UCSD-AML1 (cell line): ENCODE measurements at regions not wholly inside any gene's neighbourhood (a gene's known extent, or its start where the extent isn't known, plus 50 kb on each side); places are given as distances from the start of the nearest gene placed in this dataset.
"Not testable (repeated sequence)": the region's sequence is repeated elsewhere in the genome, so short reads cannot be mapped to it uniquely, and the experiment has no call there.

Source experiments
- DNase-seq: peaks from one replicate; lab custom pipeline; 2025; ENCODE audit not compliant: unreplicated experiment; lab: John Stamatoyannopoulos, UW

DNA sequence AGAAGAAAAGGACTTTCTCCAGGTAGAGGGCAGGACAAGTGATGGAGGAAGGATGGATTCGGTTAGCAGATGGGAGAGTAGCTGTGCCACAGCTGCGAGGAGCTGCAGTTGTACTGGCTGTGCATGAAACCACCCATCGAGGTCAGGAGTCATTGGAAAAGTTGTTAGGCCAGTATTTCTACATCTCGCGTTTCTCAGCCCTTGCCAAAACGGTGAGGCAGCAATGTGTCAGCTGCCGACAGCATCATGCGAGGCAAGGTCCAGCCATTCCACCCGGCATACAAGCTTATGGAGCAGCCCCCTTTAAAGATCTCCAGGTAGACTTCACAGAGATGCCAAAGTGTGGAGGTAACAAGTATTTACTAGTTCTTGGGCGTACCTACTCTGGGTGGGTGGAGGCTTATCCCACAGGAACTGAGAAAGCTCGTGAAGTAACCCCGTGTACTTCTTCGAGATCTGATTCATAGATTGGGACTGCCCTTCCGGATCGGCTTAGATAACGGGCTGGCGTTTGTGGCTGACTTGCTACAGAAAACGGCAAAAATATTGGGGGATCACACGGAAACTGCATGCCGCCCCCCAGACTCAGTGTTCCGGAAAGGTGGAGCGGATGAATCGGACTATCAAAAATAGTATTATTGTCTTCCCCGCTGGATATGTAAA is 105.0 kb upstream of the HMX1 start:
- not testable (repeated sequence) for DNase-seq

- not testable (repeated sequence) for DNase-seq
Measured at GRCh38 chr4:8972635-8973034, 101.0 kb upstream of the HMX1 start.

- not testable (repeated sequence) for DNase-seq
Measured at GRCh38 chr4:8965896-8966295, 94.3 kb upstream of the HMX1 start.

DNA sequence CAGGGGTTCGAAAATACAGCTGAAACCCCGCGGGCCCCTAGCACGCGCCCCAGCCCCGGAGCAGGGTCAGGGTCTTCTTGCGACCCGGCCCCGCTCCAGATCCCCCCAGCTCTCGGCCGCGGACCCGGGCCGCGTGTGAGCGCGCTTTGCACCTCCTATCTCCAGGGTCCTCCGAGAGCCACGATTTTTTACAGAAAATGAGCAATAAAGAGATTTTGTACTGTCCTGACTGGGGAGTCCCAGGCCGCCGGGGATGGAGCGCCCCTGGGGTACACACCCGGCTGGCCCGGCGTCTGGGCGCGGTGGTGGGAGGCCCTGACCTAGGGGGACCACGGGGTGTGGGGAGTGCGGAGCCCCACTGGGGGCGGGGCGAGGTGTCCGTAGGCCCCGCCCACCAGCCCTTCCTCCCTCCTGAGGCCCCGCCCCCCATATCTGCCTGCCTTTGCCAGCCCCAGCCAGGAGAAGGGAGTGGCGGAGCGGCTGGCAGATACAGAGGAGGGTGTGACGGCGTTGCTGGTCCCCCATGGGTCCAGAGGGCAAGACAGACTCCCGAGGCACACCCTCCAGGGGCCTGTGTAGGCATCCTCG is 92.7 kb upstream of the HMX1 start:
- not testable (repeated sequence) for DNase-seq

- not testable (repeated sequence) for DNase-seq
Measured at GRCh38 chr4:8963533-8963932, 91.9 kb upstream of the HMX1 start.

GRCh38 chr4:8961343-8961742 is 89.7 kb upstream of the HMX1 start:
- peak; percentile 51 for DNase-seq

DNA sequence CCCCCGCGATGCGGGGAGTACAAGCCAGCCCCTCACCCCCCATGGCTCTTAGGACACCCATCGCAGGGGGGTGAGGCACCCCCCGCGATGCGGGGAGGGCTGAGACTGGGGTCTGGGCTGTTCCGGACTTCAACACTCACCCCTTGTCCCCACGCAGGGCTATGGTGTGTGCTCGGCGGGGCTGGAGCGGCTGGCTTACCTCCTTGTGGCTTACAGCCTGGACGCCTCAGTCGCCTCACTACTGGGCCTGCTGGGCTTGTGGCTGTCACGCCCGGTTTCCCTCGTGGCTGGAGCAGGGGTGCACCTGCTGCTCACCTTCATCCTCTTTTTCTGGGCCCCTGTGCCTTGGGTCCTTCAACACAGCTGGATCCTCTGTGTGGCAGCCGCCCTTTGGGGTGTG is 87.8 kb upstream of the HMX1 start:
- DNase-seq: not testable (repeated sequence)

DNA sequence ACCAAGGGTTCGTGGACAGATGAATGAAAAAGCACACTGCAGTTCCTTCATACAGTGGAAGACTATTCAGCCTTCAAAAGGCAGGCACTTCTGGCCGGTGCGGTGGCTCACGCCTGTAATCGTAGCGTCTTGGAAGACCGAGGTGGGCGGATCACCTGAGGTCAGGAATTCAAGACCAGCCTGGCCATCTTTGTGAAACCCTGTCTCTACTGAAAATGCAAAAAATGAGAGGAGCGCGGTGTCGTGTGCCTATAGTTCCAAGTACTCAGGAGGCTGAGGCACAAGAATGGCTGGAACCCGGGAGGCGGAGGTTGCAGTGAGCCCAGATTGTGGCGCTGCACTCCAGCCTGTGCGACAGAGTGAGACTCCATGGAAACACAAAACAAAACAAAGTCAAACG is 82.4 kb upstream of the HMX1 start:
- not testable (repeated sequence) for DNase-seq

GRCh38 chr4:8952791-8953190 is 81.2 kb upstream of the HMX1 start:
- DNase-seq: not testable (repeated sequence)

- not testable (repeated sequence) for DNase-seq
Measured at GRCh38 chr4:8952109-8952508, 80.5 kb upstream of the HMX1 start.

DNA sequence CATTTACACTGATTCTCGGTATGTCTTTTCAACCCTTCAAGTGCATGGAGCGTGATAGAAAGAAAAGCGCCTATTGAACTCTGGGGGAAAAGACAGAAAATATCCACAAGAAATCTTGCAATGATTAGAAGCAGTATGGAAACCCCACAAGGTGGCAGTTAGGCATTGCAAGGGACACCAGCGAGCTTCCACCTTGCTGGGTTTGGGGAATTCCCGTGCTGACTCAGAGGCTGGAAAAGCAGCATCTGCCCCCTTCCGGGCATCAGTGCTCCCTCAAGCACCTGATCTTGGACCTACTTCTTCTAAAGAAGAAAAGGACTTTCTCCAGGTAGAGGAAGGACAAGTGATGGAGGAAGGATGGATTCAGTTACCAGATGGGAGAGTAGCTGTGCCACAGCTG is 73.9 kb upstream of the HMX1 start:
- not testable (repeated sequence) for DNase-seq

DNA sequence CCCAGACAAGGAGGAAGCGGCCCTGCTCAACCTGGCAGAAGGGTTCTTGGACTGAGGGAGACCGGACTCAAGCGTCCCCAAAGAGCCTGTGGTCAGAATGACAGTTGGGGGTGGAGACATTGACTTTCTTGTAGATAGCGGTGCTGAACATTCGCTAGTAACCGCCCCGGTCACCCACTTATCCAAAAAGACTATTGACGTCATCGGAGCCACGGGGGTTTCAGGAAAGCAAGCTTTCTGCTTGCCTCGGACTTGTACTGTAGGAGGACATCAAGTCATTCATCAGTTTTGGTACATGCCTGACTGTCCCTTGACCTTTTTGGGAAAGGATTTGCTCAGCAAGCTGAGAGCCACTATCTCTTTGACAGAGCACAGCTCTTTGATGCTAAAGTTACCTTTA is 71.7 kb upstream of the HMX1 start:
- not testable (repeated sequence) for DNase-seq

GRCh38 chr4:8942088-8942487 is 70.4 kb upstream of the HMX1 start:
- DNase-seq: not testable (repeated sequence)

- DNase-seq: not testable (repeated sequence)
Measured at GRCh38 chr4:8941492-8941805, 69.8 kb upstream of the HMX1 start.

GRCh38 chr4:8940792-8941491 is 69.3 kb upstream of the HMX1 start:
- no peak for DNase-seq

DNA sequence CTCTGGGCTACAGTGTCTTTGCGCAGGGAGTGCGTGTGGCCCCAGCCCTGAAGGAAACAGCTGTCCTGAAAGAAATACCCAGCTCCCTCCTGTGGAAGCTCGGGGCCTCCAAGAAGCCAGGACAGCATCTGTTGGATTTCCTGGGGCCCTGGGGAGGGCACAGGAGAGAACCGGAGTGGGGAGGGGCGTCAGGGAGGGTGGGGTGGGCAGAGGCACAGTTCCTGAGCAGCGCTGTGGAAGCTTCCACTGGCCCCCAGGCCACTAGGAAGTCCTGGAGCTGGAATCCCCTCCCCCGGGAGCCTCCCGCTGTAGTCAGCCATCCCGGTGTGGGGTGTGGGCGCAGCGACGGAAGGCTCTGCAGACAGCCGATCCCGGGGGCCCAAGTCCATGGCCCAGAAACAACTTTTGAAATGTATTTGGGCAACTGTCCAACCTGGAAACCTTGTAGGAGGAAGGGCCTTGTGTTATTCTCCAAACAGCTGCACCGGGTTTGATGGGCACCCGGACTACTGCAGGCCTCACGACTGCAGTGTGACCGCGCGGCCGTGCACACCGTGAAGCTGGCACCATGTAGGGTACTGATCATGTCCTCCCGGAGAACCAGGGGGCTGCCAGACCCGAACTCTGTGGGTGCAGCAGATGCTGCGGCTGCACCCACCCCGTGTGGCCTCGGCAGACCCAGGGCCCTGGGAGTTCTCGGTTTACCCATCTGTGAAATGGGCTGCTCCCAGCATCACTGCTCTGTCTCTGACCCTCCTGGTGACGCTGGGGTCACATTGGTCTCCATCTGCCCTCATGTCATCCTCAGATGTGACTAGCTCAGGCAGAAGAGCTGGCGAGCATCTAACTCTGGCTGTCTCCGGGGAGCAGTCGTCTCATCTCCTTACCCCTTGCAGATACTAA is 68.5 kb upstream of the HMX1 start:
- no peak for DNase-seq

DNA sequence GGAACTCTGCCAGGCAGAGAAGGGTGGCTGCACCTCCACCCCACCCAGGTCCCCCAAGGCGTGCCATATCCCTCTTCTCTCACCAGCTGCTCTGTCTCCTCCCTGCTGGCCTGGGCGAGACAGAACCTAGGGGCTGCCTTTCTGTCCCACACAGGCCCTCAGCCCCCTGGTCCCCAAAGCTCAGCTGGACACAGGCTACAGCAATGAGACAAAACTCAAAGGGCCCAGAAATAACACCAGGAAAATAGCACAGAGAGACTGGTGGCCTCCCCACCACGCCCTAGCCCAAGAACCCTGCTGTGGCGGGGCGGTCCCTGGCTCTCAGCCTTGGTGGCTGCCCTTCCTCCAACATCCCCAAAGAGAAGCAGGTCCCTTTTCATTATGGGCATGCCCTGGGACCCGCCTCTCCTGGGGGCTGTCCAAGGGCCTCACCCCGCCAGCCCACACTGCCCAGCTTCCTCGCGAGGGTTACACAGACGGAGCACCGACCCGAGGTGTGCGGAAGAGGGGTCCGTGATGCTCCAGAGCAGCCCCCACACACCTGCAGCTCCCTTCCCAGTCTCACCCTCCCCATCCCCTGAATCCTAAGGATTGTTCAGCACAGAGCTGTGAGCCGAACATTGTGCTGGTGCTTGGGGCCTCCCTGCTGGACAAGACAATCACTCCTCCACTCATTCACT is 67.7 kb upstream of the HMX1 start:
- DNase-seq: no peak

- no peak for DNase-seq
Measured at GRCh38 chr4:8938623-8939022, 67.0 kb upstream of the HMX1 start.

GRCh38 chr4:8938137-8938536 is 66.5 kb upstream of the HMX1 start:
- no peak for DNase-seq

DNA sequence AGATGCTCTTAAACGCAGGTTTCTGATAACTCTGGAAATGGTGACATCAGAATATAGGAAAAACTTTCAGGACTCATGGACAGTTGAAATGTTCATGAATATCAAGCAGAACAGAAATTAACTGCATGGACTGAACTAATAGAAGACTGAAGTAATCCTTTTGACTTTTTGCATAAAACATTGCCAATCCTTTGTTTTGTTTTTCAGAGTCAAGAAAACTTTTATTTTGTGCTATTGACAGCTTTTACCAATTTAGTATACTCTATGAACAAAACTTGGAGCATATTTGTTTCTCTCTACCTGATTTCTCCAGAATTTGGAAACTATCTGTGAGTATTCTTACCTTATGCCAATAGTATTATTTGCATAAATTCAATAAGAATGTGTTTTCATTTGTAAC is 61.2 kb upstream of the HMX1 start:
- no peak for DNase-seq

DNA sequence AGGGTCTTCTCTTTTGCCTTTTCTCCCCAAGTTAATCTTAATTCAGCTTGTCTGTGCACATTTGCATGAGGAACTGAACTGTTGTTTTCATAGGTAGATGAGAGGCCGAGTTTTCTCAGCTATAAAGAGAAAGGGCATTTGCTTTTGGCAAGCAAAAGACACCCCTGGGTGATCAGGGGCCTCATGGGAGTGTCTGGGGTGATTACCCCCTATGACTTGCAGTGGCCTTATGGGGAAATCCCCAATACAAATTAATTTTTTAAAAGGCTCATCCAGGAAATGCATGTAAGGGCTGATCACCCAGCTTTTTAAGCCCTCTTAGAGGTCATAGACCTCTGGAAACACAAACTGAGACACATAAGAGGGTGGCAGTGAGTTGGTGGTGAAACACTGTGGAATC is 56.4 kb upstream of the HMX1 start:
- no peak for DNase-seq
